LNCAP (cell line): ENCODE measurements at regions not wholly inside any gene's neighbourhood (a gene's known extent, or its start where the extent isn't known, plus 50 kb on each side); places are given as distances from the start of the nearest gene placed in this dataset.

Experiments used
- TF ChIP-seq, protein P1 (sequence below): fragments of 450-650 bp; IDR thresholded peaks from 2 replicates; pipeline ENCODE4 v1.5.1; 2017; ENCODE audit warnings: mild to moderate bottlenecking

DNA sequence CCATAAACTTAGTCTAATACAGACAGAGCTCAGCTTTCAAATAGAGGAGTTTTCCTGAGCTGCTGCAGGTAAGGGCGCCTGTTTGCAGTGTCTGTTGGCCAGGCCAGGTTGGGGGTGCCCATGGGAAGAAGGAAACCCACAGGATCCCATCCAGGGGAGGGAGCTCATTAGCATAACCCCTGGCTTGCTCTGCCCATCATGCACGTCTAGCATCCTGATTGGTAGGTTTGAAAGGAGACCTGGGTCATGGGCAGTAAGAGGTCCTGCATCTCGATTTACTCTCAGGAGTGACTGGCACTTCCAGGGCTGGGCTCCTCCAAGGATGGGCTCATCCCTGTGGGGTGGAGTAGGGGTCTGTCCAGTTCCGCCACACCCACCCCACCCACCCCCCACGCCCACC, 103.7 kb upstream of the CLDN14 start:
- TF ChIP-seq, protein P1, sequence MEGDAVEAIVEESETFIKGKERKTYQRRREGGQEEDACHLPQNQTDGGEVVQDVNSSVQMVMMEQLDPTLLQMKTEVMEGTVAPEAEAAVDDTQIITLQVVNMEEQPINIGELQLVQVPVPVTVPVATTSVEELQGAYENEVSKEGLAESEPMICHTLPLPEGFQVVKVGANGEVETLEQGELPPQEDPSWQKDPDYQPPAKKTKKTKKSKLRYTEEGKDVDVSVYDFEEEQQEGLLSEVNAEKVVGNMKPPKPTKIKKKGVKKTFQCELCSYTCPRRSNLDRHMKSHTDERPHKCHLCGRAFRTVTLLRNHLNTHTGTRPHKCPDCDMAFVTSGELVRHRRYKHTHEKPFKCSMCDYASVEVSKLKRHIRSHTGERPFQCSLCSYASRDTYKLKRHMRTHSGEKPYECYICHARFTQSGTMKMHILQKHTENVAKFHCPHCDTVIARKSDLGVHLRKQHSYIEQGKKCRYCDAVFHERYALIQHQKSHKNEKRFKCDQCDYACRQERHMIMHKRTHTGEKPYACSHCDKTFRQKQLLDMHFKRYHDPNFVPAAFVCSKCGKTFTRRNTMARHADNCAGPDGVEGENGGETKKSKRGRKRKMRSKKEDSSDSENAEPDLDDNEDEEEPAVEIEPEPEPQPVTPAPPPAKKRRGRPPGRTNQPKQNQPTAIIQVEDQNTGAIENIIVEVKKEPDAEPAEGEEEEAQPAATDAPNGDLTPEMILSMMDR, result no peak

DNA sequence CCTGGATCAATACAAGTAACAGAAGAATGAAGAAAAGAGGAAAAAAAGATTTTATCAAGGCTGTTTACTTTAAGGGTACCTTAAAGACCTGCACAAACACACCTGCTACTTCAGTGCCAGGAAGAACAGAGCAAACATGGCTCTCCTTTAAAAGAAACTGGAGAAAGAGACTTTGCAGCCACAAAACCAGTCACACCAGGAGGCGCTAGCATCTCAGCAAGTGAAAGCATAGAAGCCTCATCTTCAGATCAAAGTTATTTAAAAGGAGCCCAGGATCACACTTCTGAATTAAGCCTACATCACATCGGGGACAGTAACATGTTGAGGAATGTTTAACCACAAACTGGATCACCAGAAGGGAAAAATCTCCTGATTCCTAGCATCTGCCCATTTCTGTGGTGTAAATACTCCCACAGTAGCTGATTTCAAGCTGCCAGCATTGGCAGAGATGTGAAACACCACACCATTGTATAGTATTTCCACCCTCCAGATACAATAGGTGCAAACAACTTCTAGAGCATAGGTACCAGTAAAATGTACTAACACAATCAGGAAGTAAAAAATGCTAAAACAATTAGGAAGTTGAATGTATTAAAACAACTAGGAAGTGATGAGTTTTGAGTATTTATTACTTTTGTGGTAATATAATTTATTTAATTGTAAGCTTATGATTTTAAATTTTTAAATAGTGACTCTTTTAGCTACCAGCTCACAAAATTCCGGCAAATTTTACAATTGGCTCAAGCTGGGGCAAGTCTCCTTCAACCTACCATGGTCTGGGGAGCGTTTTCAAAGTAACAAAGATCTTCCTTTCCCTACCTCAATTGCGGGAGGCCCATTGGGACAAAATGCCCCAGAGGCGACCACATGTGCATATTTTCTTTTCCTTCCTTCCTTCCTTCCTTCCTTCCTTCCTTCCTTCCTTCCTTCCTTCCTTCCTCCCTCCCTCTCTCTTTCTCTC, 105.3 kb upstream of the CLDN14 start:
- TF ChIP-seq, protein P1, result peak; percentile 49

DNA sequence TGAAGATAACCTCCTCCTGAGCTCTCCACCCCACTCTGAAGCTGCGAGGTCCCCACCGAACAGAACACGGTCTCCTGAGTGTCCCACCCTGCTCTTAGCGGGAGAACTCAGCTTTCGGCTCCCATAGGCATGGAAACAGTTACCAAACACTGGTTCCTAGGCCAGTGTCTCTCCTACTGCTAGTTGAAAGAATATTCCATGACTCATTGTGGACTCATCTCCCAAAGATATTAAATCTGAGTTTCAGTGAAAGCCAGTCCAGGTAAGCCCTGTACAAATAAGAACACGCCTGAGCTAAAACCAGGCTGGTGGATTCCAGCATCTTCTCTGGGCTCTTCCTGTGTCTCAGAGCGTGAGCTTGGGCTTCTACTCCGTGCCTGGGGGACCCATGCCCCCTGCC, 107.5 kb upstream of the CLDN14 start:
- TF ChIP-seq, protein P1, result no peak

DNA sequence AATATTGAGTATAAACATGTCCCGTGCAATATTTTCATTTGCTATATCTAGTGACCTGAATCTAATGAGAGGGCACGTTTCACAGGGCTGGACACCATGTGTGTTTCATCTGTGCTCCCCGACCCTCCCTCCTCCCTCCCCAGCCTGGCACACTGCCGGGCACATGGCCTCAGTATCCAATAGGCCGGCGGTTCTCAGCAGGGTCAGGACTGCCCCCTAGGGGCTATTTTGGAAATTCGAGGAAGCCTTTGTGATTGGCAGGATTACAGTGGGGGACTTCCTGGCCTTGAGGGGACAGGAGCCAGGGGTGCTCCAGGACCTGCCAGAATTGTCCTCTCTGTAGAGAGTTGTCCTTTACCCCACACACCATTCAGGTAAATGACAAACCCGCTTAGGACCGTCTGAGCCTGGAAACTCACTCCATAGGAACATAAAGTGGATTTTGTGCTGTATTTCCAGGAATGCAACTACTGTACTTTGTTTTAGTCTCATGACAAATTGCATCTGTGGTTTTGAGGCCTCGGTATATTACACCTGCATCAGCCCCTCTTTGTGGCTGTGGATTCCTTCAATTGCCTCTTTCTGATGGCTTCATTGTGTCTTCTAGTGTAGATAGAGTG, 109.5 kb upstream of the SIM2 start:
- TF ChIP-seq, protein P1, result peak; percentile 66

DNA sequence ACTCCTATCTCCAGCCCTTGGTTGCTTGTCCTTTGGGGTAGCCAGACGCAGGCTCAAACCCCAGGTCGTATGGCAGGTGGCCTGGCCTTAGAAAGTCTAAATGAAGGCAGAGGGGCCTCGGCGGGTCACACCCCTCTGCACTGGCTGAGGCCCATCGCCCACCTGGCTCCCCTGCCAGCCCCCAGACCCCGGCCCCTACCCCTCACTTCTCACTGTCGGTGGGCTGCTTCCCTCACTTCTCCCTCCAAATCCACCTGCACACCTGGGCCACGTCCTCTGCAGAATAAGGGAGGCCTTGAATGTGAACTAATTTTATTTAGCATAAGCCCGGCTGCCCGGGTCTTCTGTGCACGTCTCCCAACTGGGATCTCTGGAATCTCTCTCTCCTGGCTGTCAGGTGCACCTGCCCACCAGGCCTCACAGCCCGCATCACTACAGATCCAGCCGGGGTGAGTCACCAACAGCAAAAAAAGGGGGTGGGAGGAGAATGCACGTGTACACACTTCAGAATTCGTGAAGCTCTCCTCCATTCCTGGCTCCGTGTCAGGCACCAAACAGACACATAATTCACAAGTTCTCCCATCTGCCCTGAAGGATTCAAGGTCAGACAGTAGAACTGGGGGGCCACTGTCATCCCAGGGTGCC, 107.5 kb upstream of the SIM2 start:
- TF ChIP-seq, protein P1, result no peak

DNA sequence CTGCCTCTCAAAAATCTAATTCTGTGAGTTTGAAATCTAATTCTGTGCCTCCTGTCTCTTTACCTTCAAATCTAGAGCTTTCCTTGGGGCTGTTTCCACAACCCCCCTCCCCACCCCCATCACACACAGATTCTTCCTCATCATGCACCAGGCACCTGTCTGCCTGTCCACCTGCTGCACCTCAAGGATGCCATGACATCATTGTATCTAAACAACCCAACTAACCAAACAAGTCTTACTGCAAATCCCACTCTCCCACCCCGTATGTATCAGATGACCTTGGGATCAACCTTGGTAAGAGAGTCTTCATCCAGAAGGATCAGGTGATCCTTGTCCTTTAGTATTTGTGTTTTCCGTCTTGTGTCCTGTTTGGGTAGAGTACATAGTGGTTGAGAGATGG, 102.7 kb upstream of the SIM2 start:
- TF ChIP-seq, protein P1, result no peak

DNA sequence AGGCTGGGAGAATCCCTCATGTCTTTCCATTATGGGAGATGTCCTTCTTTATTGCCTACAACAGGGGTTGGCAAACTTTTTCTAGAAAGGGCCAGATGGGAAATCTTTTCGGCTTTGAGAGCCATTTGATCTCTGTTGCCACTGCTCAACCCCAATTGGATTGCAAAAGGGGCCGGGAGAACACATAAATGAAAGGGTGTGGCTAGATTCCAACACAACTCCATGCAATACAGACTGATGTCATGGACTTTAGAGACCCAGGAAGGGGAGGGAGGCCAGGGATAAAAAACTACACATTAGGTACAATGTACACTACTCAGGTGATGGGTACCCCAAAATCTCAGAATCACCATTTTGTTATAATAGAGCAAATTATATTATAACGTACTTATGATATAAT, 97.6 kb upstream of the SIM2 start:
- TF ChIP-seq, protein P1, result no peak
